ENCODE measurements at regions not wholly inside any gene's neighbourhood (a gene's known extent, or its start where the extent isn't known, plus 50 kb on each side); places are given as distances from the start of the nearest gene placed in this dataset.

DNA sequence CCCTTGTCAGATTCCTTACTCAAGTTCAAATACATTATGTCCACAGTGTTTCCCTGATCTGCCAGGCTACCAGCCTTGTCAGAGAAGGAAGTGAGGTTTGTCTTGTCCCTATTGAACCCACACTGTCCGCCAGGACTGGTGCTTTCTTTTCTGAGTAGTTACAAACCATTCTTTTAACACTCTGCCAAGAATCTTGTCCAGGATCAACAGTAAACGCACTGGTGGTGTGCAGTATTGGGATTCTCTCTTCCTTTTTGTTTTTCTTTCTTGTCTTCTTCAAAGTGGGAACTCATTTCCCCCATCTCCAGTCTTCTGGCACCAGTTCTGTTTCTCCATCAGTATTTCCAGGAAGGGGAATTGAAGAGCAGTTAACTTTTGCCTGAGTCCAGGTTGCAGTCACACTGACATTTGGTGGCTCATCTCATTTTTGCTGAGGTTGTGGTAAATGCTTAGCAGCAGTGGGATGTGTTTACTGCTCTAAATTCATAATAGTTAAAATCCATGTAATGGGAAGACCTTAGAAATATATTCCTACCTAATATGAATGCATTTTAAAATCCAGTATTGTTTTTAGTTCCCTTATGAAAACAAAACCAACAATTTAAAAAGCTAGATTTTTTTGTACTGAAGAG is 295.3 kb downstream of the PRL start:
- Histone ChIP-seq H3K27ac (ENCODE audit: low read length) (no peak overlapping the region), H3F3A (ENCODE audit: insufficient read depth, low read length) (no peaks in the 10 kb centered on the region), H3K79me2 (ENCODE audit: low read length) (no peaks in the 10 kb centered on the region), H3K9me2 (replicated peaks; ENCODE audit: insufficient read depth, low read length) (no peaks in the 10 kb centered on the region), H3K9me3 (replicated peaks; ENCODE audit: insufficient read depth, low read length) (no peaks in the 10 kb centered on the region), H2AFZ (ENCODE audit: low read length) (no peak overlapping the region), H3K4me1 (ENCODE audit: low read length) (no peaks in the 10 kb centered on the region), H3K36me3 (replicated peaks; ENCODE audit: insufficient read depth, low read length) (no peaks in the 10 kb centered on the region), H4K20me1 (ENCODE audit: insufficient read depth, low read length) (no peaks in the 10 kb centered on the region), H3K27me3 (replicated peaks; ENCODE audit: insufficient read depth, low read length) (no peaks in the 10 kb centered on the region), H3K4me3 (ENCODE audit: low read length) (no peak overlapping the region), H3K9ac (ENCODE audit: low read length) (no peak overlapping the region), H3K4me2 (ENCODE audit: low read depth, low read length) (no peak overlapping the region)
- TF ChIP-seq EZH2 (optimal IDR thresholded peaks at IDR 0.05; ENCODE audit: low read depth, low read length) (no peak), EZH2phosphoT487 (IDR thresholded peaks at IDR 0.05; ENCODE audit: low read length) (no peak)
- TF ChIP-seq, protein P1, sequence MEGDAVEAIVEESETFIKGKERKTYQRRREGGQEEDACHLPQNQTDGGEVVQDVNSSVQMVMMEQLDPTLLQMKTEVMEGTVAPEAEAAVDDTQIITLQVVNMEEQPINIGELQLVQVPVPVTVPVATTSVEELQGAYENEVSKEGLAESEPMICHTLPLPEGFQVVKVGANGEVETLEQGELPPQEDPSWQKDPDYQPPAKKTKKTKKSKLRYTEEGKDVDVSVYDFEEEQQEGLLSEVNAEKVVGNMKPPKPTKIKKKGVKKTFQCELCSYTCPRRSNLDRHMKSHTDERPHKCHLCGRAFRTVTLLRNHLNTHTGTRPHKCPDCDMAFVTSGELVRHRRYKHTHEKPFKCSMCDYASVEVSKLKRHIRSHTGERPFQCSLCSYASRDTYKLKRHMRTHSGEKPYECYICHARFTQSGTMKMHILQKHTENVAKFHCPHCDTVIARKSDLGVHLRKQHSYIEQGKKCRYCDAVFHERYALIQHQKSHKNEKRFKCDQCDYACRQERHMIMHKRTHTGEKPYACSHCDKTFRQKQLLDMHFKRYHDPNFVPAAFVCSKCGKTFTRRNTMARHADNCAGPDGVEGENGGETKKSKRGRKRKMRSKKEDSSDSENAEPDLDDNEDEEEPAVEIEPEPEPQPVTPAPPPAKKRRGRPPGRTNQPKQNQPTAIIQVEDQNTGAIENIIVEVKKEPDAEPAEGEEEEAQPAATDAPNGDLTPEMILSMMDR (IDR thresholded peaks at IDR 0.05; ENCODE audit: low read length), result no peak
- no peak for DNase-seq

DNA sequence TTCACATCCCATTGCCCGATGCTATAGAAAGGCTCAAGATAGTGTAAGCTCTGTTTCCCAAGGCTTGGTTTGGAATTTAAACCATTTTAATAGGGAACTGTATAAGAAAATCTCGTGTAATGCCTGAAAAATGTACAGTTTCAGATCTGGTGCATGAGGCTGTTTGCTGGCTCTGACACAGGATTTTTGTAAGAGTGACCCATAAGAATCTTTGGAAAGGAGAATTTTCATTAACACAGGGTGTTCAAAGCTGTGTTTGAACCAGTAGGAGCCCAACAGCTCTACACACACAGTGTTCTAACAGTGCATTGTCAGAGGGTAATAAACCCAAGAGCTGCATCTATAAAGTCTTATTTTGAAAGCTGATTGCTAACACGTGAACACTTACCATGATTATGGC is 293.5 kb downstream of the PRL start:
- Histone ChIP-seq H3K4me1 (ENCODE audit: low read length) (no peaks in the 10 kb centered on the region), H3K9ac (ENCODE audit: low read length) (no peak overlapping the region), H3K4me2 (ENCODE audit: low read depth, low read length) (no peak overlapping the region), H3K4me3 (ENCODE audit: low read length) (no peak overlapping the region), H3K27me3 (replicated peaks; ENCODE audit: insufficient read depth, low read length) (no peaks in the 10 kb centered on the region), H3K27ac (ENCODE audit: low read length) (no peak overlapping the region), H2AFZ (ENCODE audit: low read length) (no peak overlapping the region), H3K79me2 (ENCODE audit: low read length) (no peaks in the 10 kb centered on the region), H3K36me3 (replicated peaks; ENCODE audit: insufficient read depth, low read length) (no peaks in the 10 kb centered on the region), H3F3A (ENCODE audit: insufficient read depth, low read length) (no peaks in the 10 kb centered on the region), H3K9me3 (replicated peaks; ENCODE audit: insufficient read depth, low read length) (no peaks in the 10 kb centered on the region), H3K9me2 (replicated peaks; ENCODE audit: insufficient read depth, low read length) (no peaks in the 10 kb centered on the region), H4K20me1 (ENCODE audit: insufficient read depth, low read length) (no peaks in the 10 kb centered on the region)
- no peak for DNase-seq
- TF ChIP-seq EZH2 (optimal IDR thresholded peaks at IDR 0.05; ENCODE audit: low read depth, low read length) (no peak), EZH2phosphoT487 (IDR thresholded peaks at IDR 0.05; ENCODE audit: low read length) (no peak)
- TF ChIP-seq, protein P1 (IDR thresholded peaks at IDR 0.05; ENCODE audit: low read length), result no peak

DNA sequence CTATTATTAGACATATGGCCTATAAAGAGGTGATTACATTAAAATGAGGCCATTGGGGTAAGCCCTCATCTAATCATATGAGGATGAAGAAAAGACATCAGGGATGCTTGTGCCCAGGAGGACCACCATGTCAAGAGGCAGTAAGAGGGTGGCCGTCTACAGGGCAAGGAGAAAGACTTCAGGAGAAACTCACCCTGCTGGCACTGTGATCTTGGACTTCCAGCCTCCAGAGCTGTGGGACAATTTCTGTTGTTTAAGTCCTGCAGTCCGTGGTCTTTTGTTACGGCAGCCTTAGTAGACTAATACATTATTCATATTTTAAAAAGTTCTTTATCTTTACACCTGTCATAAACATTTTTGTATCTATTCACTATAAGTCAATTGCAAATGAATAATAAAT is 290.0 kb downstream of the PRL start:
- Histone ChIP-seq H3K36me3 (replicated peaks; ENCODE audit: insufficient read depth, low read length) (no peaks in the 10 kb centered on the region), H3K9me2 (replicated peaks; ENCODE audit: insufficient read depth, low read length) (no peaks in the 10 kb centered on the region), H3K27ac (ENCODE audit: low read length) (no peak overlapping the region), H3K4me1 (ENCODE audit: low read length) (no peaks in the 10 kb centered on the region), H2AFZ (ENCODE audit: low read length) (no peak overlapping the region), H3K27me3 (replicated peaks; ENCODE audit: insufficient read depth, low read length) (no peaks in the 10 kb centered on the region), H4K20me1 (ENCODE audit: insufficient read depth, low read length) (no peaks in the 10 kb centered on the region), H3F3A (ENCODE audit: insufficient read depth, low read length) (no peaks in the 10 kb centered on the region), H3K79me2 (ENCODE audit: low read length) (no peaks in the 10 kb centered on the region), H3K4me3 (ENCODE audit: low read length) (no peak overlapping the region), H3K9me3 (replicated peaks; ENCODE audit: insufficient read depth, low read length) (no peaks in the 10 kb centered on the region; the same call in 1 of the 2 replicates), H3K4me2 (ENCODE audit: low read depth, low read length) (no peak overlapping the region), H3K9ac (ENCODE audit: low read length) (no peak overlapping the region)
- TF ChIP-seq, protein P1 (IDR thresholded peaks at IDR 0.05; ENCODE audit: low read length), result no peak
- TF ChIP-seq EZH2 (optimal IDR thresholded peaks at IDR 0.05; ENCODE audit: low read depth, low read length), result no peak
- TF ChIP-seq EZH2phosphoT487 (IDR thresholded peaks at IDR 0.05; ENCODE audit: low read length), result no peak
- DNase-seq, result no peak

All from MM.1S (cell line).